ENCODE measurements at regions not wholly inside any gene's neighbourhood (a gene's known extent, or its start where the extent isn't known, plus 50 kb on each side); places are given as distances from the start of the nearest gene placed in this dataset.

- TF ChIP-seq CTCF (IDR thresholded peaks at IDR 0.05; ENCODE audit: low read length): no peak
- no peak for TF ChIP-seq EZH2phosphoT487 (IDR thresholded peaks at IDR 0.05; ENCODE audit: low read length)
- no peak for TF ChIP-seq EZH2 (optimal IDR thresholded peaks at IDR 0.05; ENCODE audit: low read depth, low read length)
These were observed 209.6 kb downstream of the SPATA18 start for GRCh38 chr4:52260514-52261210.
